GM21390 (cell line): ENCODE measurements at regions not wholly inside any gene's neighbourhood (a gene's known extent, or its start where the extent isn't known, plus 50 kb on each side); places are given as distances from the start of the nearest gene placed in this dataset.
"Not testable (repeated sequence)": the region's sequence is repeated elsewhere in the genome, so short reads cannot be mapped to it uniquely, and the experiment has no call there.

Experiments
- ATAC-seq: cut with Tn5 transposase; IDR thresholded peaks from one replicate; pipeline ENCODE4 v1.9.1; 2021; ENCODE audit not compliant: unreplicated experiment

- no peak for ATAC-seq
Observed at GRCh38 chr6:131424475-131424874, 148.6 kb upstream of the ARG1 start.

- no peak for ATAC-seq
Observed at GRCh38 chr6:131427434-131428058, 145.5 kb upstream of the ARG1 start.

- no peak for ATAC-seq
Observed at GRCh38 chr6:131430531-131430930, 142.5 kb upstream of the ARG1 start.

- ATAC-seq = no peak
Observed at GRCh38 chr6:131431718-131432117, 141.3 kb upstream of the ARG1 start.

GRCh38 chr6:131433927-131434326, 139.1 kb upstream of the ARG1 start:
- ATAC-seq = no peak

- ATAC-seq = no peak
Observed at GRCh38 chr6:131436358-131436757, 136.7 kb upstream of the ARG1 start.

- no peak for ATAC-seq
Observed at GRCh38 chr6:131443014-131443413, 130.0 kb upstream of the ARG1 start.

- ATAC-seq = no peak
Observed at GRCh38 chr6:131443514-131443913, 129.5 kb upstream of the ARG1 start.

- not testable (repeated sequence) for ATAC-seq
Observed at GRCh38 chr6:131445356-131445755, 127.7 kb upstream of the ARG1 start.

GRCh38 chr6:131450861-131451260, 122.2 kb upstream of the ARG1 start:
- ATAC-seq = no peak

- no peak for ATAC-seq
Observed at GRCh38 chr6:131451321-131452144, 121.5 kb upstream of the ARG1 start.

GRCh38 chr6:131453803-131454202, 119.2 kb upstream of the ARG1 start:
- ATAC-seq = no peak

GRCh38 chr6:131456565-131456964, 116.5 kb upstream of the ARG1 start:
- ATAC-seq = no peak

- no peak for ATAC-seq
Observed at GRCh38 chr6:131459005-131459404, 114.0 kb upstream of the ARG1 start.

- no peak for ATAC-seq
Observed at GRCh38 chr6:131460614-131461000, 112.4 kb upstream of the ARG1 start.

GRCh38 chr6:131469130-131469529, 103.9 kb upstream of the ARG1 start:
- ATAC-seq = no peak

GRCh38 chr6:131470534-131470933, 102.5 kb upstream of the ARG1 start:
- no peak for ATAC-seq

- ATAC-seq = no peak
Observed at GRCh38 chr6:131471331-131471730, 101.7 kb upstream of the ARG1 start.

- not testable (repeated sequence) for ATAC-seq
Observed at GRCh38 chr6:131473303-131473702, 99.7 kb upstream of the ARG1 start.

- no peak for ATAC-seq
Observed at GRCh38 chr6:131476362-131476761, 96.7 kb upstream of the ARG1 start.

- ATAC-seq = not testable (repeated sequence)
Observed at GRCh38 chr6:131478740-131479211, 94.2 kb upstream of the ARG1 start.

- ATAC-seq = no peak
Observed at GRCh38 chr6:131486608-131487007, 86.4 kb upstream of the ARG1 start.
